ENCODE measurements at regions not wholly inside any gene's neighbourhood (a gene's known extent, or its start where the extent isn't known, plus 50 kb on each side); places are given as distances from the start of the nearest gene placed in this dataset.

DNA sequence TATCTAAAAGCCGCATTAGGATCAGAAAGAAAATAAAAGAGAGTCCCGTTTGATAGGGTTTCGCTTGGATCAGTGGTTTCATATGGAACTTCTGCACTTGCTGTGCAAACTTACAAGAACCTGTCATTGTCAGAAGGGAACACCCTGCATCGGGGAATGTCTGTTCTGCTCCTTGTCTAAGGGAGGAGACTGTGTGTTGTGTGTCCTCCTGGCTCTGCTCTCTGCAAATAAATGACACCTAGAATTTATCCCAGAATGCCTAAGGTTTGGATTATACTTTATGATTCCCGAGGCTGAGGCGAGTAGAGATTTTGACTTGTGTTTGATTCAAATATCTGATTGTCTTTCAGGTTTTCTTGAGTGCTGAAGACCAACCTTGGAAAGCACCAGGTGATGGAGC lies 785.1 kb downstream of the GALR1 start:
- TF ChIP-seq, protein P1, sequence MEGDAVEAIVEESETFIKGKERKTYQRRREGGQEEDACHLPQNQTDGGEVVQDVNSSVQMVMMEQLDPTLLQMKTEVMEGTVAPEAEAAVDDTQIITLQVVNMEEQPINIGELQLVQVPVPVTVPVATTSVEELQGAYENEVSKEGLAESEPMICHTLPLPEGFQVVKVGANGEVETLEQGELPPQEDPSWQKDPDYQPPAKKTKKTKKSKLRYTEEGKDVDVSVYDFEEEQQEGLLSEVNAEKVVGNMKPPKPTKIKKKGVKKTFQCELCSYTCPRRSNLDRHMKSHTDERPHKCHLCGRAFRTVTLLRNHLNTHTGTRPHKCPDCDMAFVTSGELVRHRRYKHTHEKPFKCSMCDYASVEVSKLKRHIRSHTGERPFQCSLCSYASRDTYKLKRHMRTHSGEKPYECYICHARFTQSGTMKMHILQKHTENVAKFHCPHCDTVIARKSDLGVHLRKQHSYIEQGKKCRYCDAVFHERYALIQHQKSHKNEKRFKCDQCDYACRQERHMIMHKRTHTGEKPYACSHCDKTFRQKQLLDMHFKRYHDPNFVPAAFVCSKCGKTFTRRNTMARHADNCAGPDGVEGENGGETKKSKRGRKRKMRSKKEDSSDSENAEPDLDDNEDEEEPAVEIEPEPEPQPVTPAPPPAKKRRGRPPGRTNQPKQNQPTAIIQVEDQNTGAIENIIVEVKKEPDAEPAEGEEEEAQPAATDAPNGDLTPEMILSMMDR (conservative IDR thresholded peaks at IDR 0.05; ENCODE audit: low read depth, low read length) = no peak
- TF ChIP-seq EZH2 (IDR thresholded peaks at IDR 0.05; ENCODE audit: borderline replicate concordance, low read depth, low read length, poor library complexity, severe bottlenecking) = no peak
